ENCODE measurements at regions not wholly inside any gene's neighbourhood (a gene's known extent, or its start where the extent isn't known, plus 50 kb on each side); places are given as distances from the start of the nearest gene placed in this dataset.

- DNase-seq: no peak
Observed at GRCh38 chr5:61802456-61802855, 470.4 kb downstream of the ZSWIM6 start.

GRCh38 chr5:61805101-61805500 lies 473.0 kb downstream of the ZSWIM6 start:
- DNase-seq: no peak

GRCh38 chr5:61806491-61807020 lies 474.5 kb downstream of the ZSWIM6 start:
- no peak for DNase-seq

GRCh38 chr5:61808091-61808490 lies 476.0 kb downstream of the ZSWIM6 start:
- no peak for DNase-seq

GRCh38 chr5:61808909-61809308 lies 476.9 kb downstream of the ZSWIM6 start:
- DNase-seq: no peak

- no peak for DNase-seq
Observed at GRCh38 chr5:61809651-61810050, 477.6 kb downstream of the ZSWIM6 start.

GRCh38 chr5:61811052-61811451 lies 479.0 kb downstream of the ZSWIM6 start:
- no peak for DNase-seq

- DNase-seq: no peak
Observed at GRCh38 chr5:61813361-61813760, 481.3 kb downstream of the ZSWIM6 start.

- no peak for DNase-seq
Observed at GRCh38 chr5:61815339-61815738, 483.3 kb downstream of the ZSWIM6 start.

- no peak for DNase-seq
Observed at GRCh38 chr5:61816146-61816545, 484.1 kb downstream of the ZSWIM6 start.

- no peak for DNase-seq
Observed at GRCh38 chr5:61816585-61817450, 484.8 kb downstream of the ZSWIM6 start.

- DNase-seq: no peak
Observed at GRCh38 chr5:61817472-61818326, 485.6 kb downstream of the ZSWIM6 start.

- DNase-seq: no peak
Observed at GRCh38 chr5:61820836-61821235, 485.2 kb upstream of the KIF2A start.

GRCh38 chr5:61821561-61821960 lies 484.4 kb upstream of the KIF2A start:
- no peak for DNase-seq

- no peak for DNase-seq
Observed at GRCh38 chr5:61822584-61822983, 483.4 kb upstream of the KIF2A start.

GRCh38 chr5:61823065-61823464 lies 482.9 kb upstream of the KIF2A start:
- no peak for DNase-seq

- no peak for DNase-seq
Observed at GRCh38 chr5:61823781-61824180, 482.2 kb upstream of the KIF2A start.

GRCh38 chr5:61824396-61824795 lies 481.6 kb upstream of the KIF2A start:
- no peak for DNase-seq

GRCh38 chr5:61827445-61827975 lies 478.5 kb upstream of the KIF2A start:
- no peak for DNase-seq

- DNase-seq: no peak
Observed at GRCh38 chr5:61828856-61829255, 477.1 kb upstream of the KIF2A start.

- no peak for DNase-seq
Observed at GRCh38 chr5:61831736-61832135, 474.3 kb upstream of the KIF2A start.

- no peak for DNase-seq
Observed at GRCh38 chr5:61837788-61838187, 468.2 kb upstream of the KIF2A start.

- no peak for DNase-seq
Observed at GRCh38 chr5:61840361-61840760, 465.6 kb upstream of the KIF2A start.
